C4-2B (cell line): ENCODE measurements at regions not wholly inside any gene's neighbourhood (a gene's known extent, or its start where the extent isn't known, plus 50 kb on each side); places are given as distances from the start of the nearest gene placed in this dataset.

Source experiments
- H3K27ac ChIP-seq: fragments of 450-650 bp; 2 replicates; pipeline ENCODE4 v1.5.1; 2017
- ZFX ChIP-seq: fragments of 450-650 bp; IDR thresholded peaks from 2 replicates; pipeline ENCODE4 v1.6.1; 2017
- TF ChIP-seq, protein P1 (sequence below): fragments of 450-650 bp; conservative IDR thresholded peaks from 2 replicates; pipeline ENCODE4 v1.5.1; 2017; ENCODE audit warnings: mild to moderate bottlenecking

DNA sequence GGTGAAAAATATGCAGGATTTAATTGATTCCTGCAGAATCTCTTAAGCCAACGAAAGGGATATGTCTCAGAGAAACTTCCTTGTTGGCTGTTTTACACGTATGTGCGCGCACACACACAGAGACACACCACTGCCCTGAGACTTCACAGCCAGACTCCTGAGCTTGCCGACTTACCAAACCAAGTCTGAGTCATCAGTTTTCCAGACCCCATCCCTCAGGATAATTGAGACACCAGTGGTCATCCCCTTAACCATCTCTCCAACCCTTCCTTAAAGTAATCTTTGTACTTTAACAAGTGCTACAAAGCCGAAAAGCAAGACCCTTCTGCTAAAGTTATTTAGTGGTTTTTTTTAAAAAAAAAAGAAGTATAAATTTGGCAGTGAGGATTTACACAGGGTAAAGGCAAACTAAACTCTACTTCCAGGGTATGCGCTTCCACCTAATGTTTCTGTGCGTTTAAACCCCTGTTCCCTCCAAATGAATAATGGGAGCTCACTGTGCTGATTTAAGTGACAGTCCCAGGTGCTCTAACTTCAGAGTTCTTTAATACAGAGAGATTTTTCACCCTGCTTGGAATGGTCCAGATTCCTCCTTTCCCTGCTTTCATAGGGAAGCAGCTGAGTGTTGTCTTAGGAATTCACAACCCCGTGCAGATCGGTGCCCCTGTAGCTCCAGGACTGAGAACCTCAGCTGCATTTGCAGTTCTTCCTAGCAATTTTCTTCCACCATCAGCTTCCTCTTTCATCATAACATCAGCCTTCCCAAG is 198.5 kb downstream of the INHBA start:
- no peak for TF ChIP-seq ZFX
- TF ChIP-seq, protein P1, sequence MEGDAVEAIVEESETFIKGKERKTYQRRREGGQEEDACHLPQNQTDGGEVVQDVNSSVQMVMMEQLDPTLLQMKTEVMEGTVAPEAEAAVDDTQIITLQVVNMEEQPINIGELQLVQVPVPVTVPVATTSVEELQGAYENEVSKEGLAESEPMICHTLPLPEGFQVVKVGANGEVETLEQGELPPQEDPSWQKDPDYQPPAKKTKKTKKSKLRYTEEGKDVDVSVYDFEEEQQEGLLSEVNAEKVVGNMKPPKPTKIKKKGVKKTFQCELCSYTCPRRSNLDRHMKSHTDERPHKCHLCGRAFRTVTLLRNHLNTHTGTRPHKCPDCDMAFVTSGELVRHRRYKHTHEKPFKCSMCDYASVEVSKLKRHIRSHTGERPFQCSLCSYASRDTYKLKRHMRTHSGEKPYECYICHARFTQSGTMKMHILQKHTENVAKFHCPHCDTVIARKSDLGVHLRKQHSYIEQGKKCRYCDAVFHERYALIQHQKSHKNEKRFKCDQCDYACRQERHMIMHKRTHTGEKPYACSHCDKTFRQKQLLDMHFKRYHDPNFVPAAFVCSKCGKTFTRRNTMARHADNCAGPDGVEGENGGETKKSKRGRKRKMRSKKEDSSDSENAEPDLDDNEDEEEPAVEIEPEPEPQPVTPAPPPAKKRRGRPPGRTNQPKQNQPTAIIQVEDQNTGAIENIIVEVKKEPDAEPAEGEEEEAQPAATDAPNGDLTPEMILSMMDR: no peak
- no peak overlapping the region for H3K27ac ChIP-seq

DNA sequence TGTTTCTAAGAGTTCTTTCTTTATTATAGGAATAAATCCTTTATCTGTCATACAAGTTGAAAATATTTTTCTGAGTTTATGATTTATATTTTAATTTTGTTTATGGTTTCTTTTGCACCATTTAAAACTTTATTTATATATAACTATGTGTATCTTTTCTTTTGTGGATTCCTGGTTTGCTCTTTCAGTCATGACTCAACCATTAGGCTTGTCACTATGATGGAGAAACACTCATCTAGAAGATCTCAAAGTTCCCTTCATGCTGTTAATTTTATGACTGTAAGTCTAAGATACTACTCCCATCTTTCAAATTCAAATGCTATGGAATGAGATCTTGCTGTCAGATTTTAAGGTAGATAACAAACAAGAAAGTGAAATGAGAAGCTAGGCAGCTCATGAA is 199.5 kb downstream of the INHBA start:
- TF ChIP-seq, protein P1: no peak
- no peak for TF ChIP-seq ZFX
- no peak overlapping the region for H3K27ac ChIP-seq

DNA sequence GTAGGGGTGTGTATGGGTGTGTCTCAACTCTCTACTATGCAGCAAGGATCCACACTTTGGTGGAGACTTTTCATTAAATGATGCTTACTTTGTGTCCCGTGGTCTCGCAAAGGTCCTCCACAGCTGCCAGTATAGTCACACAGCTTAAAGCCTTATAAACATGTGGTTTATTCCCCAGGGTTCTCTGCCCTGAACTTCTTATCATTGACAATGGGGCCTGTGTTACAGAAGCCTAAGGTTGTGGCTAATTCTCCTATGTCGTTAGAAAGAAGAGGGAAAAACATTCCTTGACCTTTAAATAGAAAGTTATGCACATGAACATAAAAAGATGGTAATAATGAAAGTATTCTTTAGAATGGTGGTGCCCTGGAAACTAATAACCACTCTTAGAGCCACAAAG is 201.4 kb downstream of the INHBA start:
- TF ChIP-seq, protein P1: no peak

DNA sequence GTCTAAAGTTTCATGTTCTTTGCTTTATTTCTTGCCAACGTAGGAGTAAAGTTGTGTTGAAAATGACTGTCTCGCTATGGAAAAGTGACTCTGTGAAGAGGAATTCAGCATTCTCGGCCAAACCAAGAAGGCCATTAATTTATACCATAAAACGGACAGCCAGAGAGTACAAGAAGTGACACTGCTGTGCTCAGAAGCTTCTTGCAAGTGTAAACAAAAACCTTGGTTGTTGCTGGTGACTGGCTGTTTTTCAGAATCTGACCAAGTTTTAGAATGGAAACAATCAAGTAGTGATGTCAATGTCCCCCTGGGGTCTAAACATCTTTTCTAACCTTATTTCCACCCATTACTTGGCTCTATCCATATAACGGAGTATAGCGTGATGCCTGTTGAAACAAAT is 201.9 kb downstream of the INHBA start:
- TF ChIP-seq, protein P1: no peak
- no peak for TF ChIP-seq ZFX
- H3K27ac ChIP-seq: no peak overlapping the region

More for the DNA sequence above, 201.4 kb downstream of the INHBA start:
- no peak overlapping the region for H3K27ac ChIP-seq

DNA sequence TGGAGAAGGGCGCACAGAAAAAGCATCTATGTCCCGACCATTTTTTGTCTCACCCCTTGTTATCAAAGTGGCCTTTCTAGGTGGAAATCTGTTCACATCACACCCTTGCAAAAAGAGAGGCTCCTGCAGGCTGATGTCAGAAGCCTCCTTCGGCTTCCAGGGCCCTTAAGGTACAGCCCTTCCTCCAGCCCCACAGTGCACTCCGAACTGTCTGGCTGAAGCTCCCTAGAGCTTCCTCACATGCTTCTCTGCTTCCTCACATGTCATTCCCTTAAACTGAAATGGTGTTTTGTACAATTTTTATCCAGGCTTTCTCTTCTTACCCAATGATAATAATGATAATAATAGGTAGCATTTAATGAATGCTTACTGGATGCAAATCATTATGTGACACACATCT is 210.3 kb downstream of the INHBA start:
- no peak for TF ChIP-seq ZFX
- no peak overlapping the region for H3K27ac ChIP-seq

DNA sequence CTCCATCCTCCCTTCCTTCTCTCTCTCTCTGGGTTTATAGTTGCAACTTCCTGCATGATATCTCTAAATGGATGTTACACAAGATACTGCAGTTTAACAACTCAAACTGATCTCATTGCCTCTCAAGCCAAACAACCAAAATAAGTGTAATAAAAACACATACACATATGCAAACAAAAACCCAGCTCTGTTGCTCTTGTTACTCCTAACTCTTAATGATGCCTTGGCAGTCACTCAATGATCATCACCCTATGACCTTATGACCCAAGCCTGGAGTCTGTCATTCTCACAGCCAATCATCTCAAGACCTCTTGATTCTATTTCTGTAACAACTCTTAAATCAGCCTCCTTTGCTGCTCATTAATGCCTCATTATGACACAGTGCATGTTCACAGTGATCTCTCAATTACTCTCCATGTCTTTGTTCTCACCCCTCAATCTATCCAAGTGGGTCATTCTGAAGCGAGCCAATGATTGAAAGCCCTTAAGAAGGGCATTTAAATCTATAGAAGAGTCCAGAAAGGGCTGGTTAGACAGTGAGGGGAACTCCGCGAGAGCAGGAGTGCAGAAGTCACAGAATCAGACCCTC is 210.9 kb downstream of the INHBA start:
- no peak for TF ChIP-seq ZFX
- TF ChIP-seq, protein P1: no peak
- H3K27ac ChIP-seq: no peak overlapping the region

DNA sequence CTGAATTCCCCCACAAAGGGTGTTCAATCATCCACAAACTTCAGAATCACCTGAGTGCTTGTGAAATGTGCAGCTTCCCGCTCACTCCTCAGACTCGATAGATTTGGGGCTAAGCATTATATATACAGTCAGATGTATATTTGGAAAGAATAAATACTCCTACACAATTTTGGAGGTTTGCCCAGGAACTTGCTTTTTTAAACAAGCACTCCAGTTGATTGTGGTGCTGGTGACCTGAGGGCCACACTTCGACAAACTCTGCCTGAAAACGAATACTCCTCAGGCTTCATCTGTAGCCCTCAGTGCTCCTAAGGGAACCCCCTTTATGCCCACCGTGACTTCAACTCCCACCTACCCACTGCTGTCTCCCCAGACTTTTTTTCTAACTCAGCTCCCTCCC is 211.6 kb downstream of the INHBA start:
- no peak overlapping the region for H3K27ac ChIP-seq
- TF ChIP-seq ZFX: no peak
- TF ChIP-seq, protein P1: no peak

DNA sequence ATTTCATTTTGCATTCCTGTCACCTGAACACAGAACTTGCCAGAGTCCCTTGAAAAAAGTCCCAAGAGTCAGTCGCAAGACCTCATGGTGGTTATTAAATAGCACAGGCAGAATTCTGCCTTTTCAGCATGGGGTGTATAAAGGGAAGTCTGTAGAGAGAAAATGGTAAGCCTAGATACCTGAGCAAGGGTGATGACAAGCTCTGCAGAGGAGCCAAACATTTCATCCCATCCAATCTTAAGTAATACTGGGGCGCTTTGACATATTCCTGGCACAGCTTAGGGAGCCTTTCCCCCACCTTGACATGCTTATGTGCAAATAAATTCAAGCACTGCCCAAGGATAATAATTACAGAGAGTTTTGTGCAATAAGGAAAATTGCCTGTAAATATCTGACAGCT is 213.0 kb downstream of the INHBA start:
- H3K27ac ChIP-seq: no peak overlapping the region
- TF ChIP-seq, protein P1: no peak
- TF ChIP-seq ZFX: no peak
